GM21529 (cell line): ENCODE measurements at regions not wholly inside any gene's neighbourhood (a gene's known extent, or its start where the extent isn't known, plus 50 kb on each side); places are given as distances from the start of the nearest gene placed in this dataset.

Source experiments
- ATAC-seq: cut with Tn5 transposase; IDR thresholded peaks from one replicate; pipeline ENCODE4 v1.9.1; 2021; ENCODE audit not compliant: unreplicated experiment

DNA sequence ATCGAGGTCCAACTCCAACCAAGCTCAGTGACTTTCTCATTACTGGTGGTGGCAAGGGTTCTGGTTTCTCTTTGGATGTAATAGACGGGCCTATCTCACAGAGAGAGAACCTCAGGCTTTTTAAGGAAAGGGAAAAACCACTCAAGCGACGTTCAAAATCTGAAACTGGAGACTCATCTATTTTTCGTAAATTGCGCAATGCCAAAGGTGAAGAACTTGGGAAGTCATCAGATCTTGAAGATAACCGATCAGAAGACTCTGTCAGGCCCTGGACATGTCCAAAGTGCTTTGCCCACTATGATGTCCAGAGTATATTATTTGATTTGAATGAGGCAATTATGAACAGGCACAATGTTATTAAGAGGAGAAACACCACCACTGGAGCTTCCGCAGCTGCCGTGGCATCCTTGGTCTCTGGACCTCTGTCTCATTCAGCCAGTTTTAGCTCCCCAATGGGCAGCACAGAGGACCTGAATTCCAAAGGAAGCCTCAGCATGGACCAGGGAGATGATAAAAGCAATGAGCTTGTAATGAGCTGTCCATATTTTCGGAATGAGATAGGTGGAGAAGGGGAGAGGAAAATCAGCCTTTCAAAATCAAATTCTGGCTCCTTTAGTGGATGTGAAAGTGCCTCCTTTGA, 343.5 kb upstream of the RGS6 start:
- no peak for ATAC-seq

DNA sequence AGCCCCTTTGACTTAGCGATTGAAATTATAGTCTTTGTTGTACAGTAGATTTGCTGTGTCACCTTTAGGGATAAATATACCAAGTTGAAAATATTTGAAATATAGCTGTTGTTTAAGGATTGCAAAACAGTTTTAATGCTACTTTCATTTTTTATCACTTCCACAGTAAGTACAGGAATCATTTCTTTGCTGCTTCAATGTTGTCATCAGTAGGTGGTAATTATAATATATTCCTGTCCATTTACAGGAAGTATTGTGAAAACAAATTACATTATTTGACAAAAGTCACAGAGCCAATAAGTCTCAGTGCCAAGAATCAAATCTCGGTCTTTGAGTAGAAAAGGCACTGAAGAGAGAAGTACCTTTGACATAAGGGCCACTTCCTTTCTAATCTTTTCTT, 342.6 kb upstream of the RGS6 start:
- no peak for ATAC-seq

DNA sequence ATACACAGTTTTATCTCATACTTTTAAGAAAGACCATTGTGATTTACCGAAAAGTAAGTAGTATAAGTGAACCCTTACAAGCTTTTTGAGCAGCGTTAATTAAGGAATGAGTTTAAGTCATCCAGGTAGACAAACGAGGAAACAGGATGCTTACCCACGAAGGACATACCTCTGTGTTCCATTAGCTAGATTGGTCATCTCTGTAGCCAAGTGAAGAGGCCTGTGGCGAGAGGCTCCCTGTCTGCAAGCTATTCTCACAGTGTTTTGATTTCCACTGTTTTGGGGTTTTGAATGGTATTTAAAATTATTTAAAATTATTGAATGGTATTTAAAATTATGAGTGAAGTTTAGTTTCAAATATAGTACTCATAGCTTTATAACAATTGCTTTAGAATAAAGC, 342.1 kb upstream of the RGS6 start:
- ATAC-seq: no peak

DNA sequence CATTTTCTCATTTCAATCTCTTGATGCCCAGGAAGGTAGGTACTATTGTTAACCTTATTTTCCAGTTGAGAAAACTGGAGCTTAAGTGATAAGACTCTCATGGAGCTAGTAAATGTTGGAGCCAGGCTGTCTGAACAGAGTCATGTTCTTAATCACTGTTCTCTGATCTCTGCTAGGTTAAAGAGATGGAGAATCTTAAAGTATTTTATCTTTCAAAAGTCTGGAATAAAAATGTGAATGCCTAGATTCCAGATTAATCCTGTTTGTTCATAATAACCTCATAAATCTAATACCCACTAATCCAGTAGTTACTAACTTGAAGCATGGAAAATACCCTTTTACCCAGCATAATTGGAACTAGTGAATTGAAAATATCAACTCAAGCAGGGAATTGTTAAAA, 341.0 kb upstream of the RGS6 start:
- no peak for ATAC-seq

GRCh38 chr14:71591929-71592328, 340.3 kb upstream of the RGS6 start:
- no peak for ATAC-seq

GRCh38 chr14:71592361-71592760, 339.9 kb upstream of the RGS6 start:
- no peak for ATAC-seq

- no peak for ATAC-seq
Measured at GRCh38 chr14:71593966-71594365, 338.3 kb upstream of the RGS6 start.

GRCh38 chr14:71594821-71595220, 337.4 kb upstream of the RGS6 start:
- no peak for ATAC-seq

DNA sequence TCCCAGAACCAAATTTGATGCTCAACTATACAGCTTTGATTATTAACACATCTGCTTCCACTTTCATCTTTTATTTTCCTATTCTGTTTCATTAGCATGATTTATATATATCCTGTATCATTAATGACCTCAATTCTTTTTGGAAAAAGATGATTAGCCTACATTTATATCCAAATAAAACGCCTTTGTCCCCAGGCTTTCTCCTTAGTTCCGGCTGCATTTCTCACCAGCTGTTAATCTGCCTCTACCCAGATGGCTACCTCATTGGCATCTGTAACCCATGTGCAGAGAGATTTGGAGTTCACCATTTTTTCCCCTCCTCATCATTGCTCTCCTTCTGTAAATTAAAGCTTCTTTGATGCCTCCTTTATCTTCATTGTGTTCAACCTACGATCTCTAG, 336.8 kb upstream of the RGS6 start:
- ATAC-seq: no peak

DNA sequence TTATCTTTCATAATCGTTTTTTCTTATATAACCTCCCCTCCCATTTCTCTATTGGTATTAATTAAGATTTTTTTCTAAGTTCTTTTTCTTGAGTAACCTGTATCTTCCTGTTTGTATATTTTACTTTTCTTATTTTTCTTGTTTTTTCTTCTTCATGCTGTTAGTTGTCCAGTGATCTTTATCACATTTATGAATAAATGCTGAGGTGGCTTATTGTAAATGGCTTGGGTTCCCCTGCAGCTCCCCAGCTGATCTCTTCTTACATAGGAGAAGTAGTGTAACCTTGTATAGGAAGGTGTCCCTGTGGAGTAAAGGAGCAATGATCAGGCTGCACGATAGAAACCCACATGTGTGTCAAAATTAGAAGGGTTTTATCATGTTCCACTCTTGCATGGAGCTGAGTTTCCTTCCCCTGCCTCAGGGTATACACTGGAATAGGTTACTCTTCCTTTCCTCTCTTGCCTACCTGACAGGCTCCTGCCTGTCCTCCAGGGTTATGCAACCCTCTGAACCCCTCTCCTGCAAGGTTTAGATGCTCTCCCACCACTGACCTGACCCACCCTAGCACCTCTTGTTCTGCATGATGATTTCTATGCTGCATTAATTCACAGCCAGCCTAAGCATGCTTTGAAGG, 334.8 kb upstream of the RGS6 start:
- ATAC-seq: peak; percentile 26

- ATAC-seq: peak; percentile 78
Measured at GRCh38 chr14:71597955-71598660, 334.1 kb upstream of the RGS6 start.

GRCh38 chr14:71600309-71600708, 331.9 kb upstream of the RGS6 start:
- no peak for ATAC-seq

GRCh38 chr14:71602524-71602923, 329.7 kb upstream of the RGS6 start:
- no peak for ATAC-seq

DNA sequence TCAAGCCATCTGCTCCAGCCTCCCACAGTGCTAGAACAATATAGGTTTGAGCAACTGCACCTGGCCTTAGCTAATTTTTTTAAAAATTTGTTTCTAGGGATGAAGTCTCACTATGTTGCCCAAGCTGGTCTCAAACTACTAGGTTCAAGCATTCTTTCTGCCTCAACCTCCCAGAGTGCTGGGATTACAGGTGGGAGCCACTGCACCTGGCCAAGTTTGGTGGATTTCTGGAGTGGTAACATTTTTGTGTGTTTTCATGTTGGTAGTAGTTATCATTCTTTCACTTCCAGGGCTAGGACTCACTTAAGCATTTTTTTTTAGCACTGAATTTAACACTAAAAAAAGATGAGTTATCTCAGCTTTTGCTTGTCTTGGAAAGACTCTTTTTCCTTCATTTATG, 328.0 kb upstream of the RGS6 start:
- no peak for ATAC-seq

- no peak for ATAC-seq
Measured at GRCh38 chr14:71606064-71606463, 326.2 kb upstream of the RGS6 start.

DNA sequence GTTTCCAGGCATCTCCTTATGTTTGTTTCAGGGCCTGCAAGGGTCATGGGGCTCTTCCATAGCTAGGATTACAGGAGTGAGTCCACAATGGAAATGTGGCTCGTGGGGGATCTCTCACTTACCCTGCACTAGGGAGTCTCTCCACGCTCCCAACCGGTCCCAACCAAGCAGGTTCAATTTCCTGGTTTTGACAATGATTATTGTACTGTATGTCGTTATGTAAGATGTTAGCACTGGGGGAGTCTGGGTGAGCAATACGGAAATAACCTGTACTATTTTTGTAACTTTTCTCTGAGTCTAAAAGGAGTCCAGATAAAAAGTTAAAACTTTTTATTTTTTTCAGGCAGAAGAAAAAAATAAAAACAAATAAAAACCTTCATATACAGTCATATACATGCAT, 325.7 kb upstream of the RGS6 start:
- no peak for ATAC-seq

GRCh38 chr14:71607056-71607455, 325.2 kb upstream of the RGS6 start:
- no peak for ATAC-seq

DNA sequence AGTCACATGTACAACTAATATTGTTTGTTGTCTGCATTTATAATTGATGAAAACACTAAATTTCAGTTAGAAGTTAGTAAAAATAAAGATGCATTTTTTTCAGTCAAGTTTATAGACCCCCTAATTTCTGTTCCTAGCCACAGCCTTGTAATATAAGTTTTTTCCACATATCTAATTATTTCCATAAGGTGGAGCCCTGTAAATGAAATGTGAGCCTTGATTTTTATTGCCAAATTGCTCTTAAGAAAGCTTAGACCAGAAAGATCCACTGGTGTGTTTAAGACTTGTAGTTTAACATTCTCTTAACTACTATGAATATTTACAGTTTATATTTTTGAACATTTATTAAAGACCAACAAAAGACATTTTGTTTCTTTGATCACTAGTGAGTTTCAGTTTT, 322.1 kb upstream of the RGS6 start:
- ATAC-seq: no peak

- ATAC-seq: no peak
Measured at GRCh38 chr14:71610797-71611196, 321.4 kb upstream of the RGS6 start.

DNA sequence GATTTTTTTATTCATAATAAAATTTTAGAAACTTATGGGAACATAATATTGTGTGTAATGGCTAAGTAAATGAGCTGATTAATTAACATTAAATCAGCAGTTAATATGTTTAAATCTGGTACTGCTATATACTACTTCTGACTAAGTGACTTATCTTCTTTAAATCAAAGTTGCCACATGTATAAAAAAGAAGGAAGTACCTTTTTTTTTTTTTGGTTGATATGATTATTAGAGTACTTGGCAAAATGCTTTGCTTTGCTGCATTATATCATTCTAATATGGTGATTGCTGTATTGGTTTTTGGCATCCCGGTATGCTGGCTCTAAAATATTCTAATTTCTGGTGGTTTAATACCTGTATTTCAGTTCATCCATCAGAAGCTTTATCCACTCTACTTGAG, 319.1 kb upstream of the RGS6 start:
- ATAC-seq: no peak

GRCh38 chr14:71616013-71616412, 316.2 kb upstream of the RGS6 start:
- ATAC-seq: no peak

GRCh38 chr14:71618047-71618446, 314.2 kb upstream of the RGS6 start:
- no peak for ATAC-seq

DNA sequence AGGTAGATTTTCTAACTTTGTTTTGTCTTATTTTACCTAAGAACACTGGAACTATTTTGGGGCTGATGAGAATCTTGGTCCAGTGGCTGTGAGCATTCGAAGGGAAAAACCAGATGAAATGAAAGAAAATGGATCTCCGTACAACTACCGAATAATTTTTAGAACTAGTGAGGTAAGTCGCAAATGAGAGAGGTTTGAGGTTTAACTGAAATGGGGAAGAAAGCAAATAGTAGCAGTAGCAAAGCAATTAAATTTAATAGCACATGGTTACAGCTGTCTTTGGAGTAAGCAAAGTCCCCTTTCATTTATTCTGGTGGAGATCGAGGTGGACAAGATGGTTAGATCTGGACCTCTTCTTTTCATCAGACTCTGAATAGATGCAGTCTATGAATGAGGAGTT, 313.5 kb upstream of the RGS6 start:
- no peak for ATAC-seq
